ENCODE measurements at regions not wholly inside any gene's neighbourhood (a gene's known extent, or its start where the extent isn't known, plus 50 kb on each side); places are given as distances from the start of the nearest gene placed in this dataset.

DNA sequence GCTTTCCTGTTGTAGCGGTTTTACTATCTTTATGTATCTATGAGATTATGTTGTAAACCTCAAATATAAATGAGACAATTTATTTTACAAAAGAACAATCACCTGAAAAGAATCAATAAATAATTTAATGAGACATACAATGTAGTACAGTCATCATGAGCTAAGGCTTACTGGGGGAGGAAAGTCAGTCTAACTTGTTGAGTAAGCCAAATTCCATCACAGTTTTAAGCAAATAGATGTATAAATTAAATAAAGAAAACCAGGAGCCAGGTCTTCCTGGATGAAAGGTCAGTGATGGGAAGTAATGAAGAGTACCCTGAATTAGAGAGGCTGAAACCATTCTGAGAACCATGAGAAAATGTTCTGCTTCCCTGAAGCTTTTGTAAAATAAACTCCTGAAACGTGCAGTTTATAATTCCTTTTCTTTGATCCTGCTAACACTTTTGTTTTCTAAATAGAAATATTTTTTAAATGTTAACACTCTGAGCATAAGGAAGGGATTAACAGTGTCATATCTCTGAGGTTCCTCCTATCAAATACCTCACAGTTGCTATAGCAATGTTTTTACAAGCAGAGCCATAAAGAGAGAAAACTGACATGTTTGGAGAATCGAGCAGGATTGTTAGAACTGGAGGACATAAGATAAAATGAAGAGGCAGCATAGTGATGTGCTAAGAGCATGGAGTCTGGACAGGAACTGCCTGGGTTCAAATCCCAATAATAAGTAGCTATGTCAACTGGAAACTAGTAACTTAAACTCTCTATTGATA, 444.9 kb upstream of the FOXG1 start:
- TF ChIP-seq, protein P1, sequence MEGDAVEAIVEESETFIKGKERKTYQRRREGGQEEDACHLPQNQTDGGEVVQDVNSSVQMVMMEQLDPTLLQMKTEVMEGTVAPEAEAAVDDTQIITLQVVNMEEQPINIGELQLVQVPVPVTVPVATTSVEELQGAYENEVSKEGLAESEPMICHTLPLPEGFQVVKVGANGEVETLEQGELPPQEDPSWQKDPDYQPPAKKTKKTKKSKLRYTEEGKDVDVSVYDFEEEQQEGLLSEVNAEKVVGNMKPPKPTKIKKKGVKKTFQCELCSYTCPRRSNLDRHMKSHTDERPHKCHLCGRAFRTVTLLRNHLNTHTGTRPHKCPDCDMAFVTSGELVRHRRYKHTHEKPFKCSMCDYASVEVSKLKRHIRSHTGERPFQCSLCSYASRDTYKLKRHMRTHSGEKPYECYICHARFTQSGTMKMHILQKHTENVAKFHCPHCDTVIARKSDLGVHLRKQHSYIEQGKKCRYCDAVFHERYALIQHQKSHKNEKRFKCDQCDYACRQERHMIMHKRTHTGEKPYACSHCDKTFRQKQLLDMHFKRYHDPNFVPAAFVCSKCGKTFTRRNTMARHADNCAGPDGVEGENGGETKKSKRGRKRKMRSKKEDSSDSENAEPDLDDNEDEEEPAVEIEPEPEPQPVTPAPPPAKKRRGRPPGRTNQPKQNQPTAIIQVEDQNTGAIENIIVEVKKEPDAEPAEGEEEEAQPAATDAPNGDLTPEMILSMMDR (IDR thresholded peaks at IDR 0.05; ENCODE audit: insufficient read depth in 1 of 2, low read depth in 1 of 2, low read length in 1 of 2, severe bottlenecking in 1 of 2, unreplicated experiment in 1 of 2): no peak
- H3K9me3 Mint-ChIP-seq (ENCODE audit: unreplicated experiment): no peaks in the 10 kb centered on the region
- intact Hi-C loops (cut with micrococcal nuclease; ENCODE audit: unreplicated experiment): no loop called here
- no peaks in the 10 kb centered on the region for H3K36me3 Mint-ChIP-seq (ENCODE audit: insufficient read depth, unreplicated experiment)
- no peaks in the 10 kb centered on the region for H3K9me3 ChIP-seq
- H3K27me3 Mint-ChIP-seq (ENCODE audit: insufficient read depth, unreplicated experiment): no peaks in the 10 kb centered on the region
- peaks cover 9% of the 10 kb centered on the region for H3K4me1 ChIP-seq
- H3K4me3 ChIP-seq (ENCODE audit: low read depth, low read length): no peak overlapping the region
- H3K36me3 ChIP-seq (ENCODE audit: control insufficient read depth, insufficient read depth, low read length): no peaks in the 10 kb centered on the region
- no peaks in the 10 kb centered on the region for H3K27me3 ChIP-seq (replicated peaks; ENCODE audit: control insufficient read depth, insufficient read depth, low read length)
- DNase-seq: peak in 1 of 2 experiments; percentile 10
- ChIA-PET CTCF (no interaction called here), POLR2A (no interaction called here)
- no peak overlapping the region for H3K27ac Mint-ChIP-seq (ENCODE audit: unreplicated experiment)
- H3K4me1 Mint-ChIP-seq (ENCODE audit: low read depth, unreplicated experiment): no peaks in the 10 kb centered on the region
- BruUV-seq (replicated peaks): no TSS peak
- H3K4me3 Mint-ChIP-seq (ENCODE audit: unreplicated experiment): no peak overlapping the region

DNA sequence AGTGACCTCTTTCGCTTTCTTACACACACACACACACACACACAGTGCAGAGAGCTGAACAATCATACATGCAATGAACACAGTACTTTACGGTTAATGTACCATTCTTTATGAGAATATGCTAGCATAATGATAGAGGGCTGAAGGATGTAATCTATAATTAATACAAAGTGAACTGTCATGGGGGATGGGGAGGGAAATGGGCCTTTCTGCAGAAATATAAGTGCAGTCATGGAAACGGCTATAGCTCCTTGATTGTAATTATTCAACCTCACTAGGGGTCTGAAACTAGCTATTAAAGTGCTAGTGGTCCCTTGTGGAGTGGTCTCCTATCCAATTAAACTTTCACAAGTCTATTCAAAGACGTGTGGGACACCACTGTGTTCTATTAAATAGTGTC, 443.2 kb upstream of the FOXG1 start:
- Mint-ChIP-seq H3K4me1 (ENCODE audit: low read depth, unreplicated experiment) (no peaks in the 10 kb centered on the region), H3K27me3 (ENCODE audit: insufficient read depth, unreplicated experiment) (no peaks in the 10 kb centered on the region), H3K9me3 (ENCODE audit: unreplicated experiment) (no peaks in the 10 kb centered on the region), H3K4me3 (ENCODE audit: unreplicated experiment) (no peak overlapping the region), H3K36me3 (ENCODE audit: insufficient read depth, unreplicated experiment) (no peaks in the 10 kb centered on the region), H3K27ac (ENCODE audit: unreplicated experiment) (no peak overlapping the region)
- intact Hi-C loops (cut with micrococcal nuclease; ENCODE audit: unreplicated experiment): no loop called here
- Histone ChIP-seq H3K4me1 (peaks cover 9% of the 10 kb centered on the region), H3K4me3 (ENCODE audit: low read depth, low read length) (no peak overlapping the region), H3K27me3 (replicated peaks; ENCODE audit: control insufficient read depth, insufficient read depth, low read length) (no peaks in the 10 kb centered on the region), H3K9me3 (no peaks in the 10 kb centered on the region), H3K36me3 (ENCODE audit: control insufficient read depth, insufficient read depth, low read length) (no peaks in the 10 kb centered on the region)
- POLR2A ChIA-PET: no interaction called here
- TF ChIP-seq, protein P1 (IDR thresholded peaks at IDR 0.05; ENCODE audit: insufficient read depth in 1 of 2, low read depth in 1 of 2, low read length in 1 of 2, severe bottlenecking in 1 of 2, unreplicated experiment in 1 of 2): no peak
- no TSS peak for BruUV-seq (replicated peaks)
- CTCF ChIA-PET: no interaction called here
- no peak for DNase-seq

DNA sequence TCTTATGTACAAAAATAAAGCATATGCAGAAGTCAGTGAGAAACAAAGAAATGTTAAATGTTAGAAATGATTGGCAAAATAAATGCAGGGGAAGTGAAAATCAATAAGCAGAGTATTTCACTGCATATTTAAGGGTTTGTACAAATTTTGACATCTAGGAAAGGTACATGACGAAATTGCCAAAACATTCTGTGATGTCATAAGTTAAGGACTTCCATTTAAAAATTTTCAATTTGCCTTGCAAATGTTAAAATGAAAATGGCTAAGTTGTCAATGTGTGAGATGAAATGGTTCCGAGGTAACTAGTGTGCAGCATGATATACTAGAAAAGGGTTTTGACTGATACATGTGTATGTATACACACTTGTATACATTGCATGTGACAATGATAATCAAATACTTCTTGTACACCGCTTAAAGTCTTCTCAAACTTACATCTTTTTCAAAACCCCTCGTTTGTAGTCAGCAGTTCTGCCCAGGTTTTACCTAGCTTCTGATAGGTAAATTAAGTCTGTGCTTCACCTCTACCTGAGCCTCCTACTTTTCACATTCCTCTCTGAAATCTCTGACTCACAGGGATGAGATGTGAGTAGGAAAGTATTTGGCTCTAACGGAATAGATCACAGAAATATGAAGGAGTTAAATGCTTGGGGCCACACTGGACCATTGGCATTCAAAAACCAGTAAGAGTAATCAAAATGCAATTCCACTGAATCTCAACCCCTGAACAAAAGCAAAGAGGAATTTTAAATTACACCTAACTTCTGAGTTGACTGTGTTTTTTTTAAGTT, 442.4 kb upstream of the FOXG1 start:
- peaks cover 9% of the 10 kb centered on the region for H3K4me1 ChIP-seq
- H3K4me1 Mint-ChIP-seq (ENCODE audit: low read depth, unreplicated experiment): no peaks in the 10 kb centered on the region
- no peaks in the 10 kb centered on the region for H3K27me3 Mint-ChIP-seq (ENCODE audit: insufficient read depth, unreplicated experiment)
- ChIA-PET CTCF (no interaction called here), POLR2A (no interaction called here)
- H3K27me3 ChIP-seq (replicated peaks; ENCODE audit: control insufficient read depth, insufficient read depth, low read length): no peaks in the 10 kb centered on the region
- no peak overlapping the region for H3K27ac Mint-ChIP-seq (ENCODE audit: unreplicated experiment)
- no peaks in the 10 kb centered on the region for H3K9me3 ChIP-seq
- H3K4me3 Mint-ChIP-seq (ENCODE audit: unreplicated experiment): no peak overlapping the region
- no peaks in the 10 kb centered on the region for H3K9me3 Mint-ChIP-seq (ENCODE audit: unreplicated experiment)
- H3K36me3 ChIP-seq (ENCODE audit: control insufficient read depth, insufficient read depth, low read length): no peaks in the 10 kb centered on the region
- H3K4me3 ChIP-seq (ENCODE audit: low read depth, low read length): no peak overlapping the region
- intact Hi-C loops (cut with micrococcal nuclease; ENCODE audit: unreplicated experiment): no loop called here
- no TSS peak for BruUV-seq (replicated peaks)
- no peaks in the 10 kb centered on the region for H3K36me3 Mint-ChIP-seq (ENCODE audit: insufficient read depth, unreplicated experiment)
- DNase-seq: no peak
- TF ChIP-seq, protein P1 (IDR thresholded peaks at IDR 0.05; ENCODE audit: insufficient read depth in 1 of 2, low read depth in 1 of 2, low read length in 1 of 2, severe bottlenecking in 1 of 2, unreplicated experiment in 1 of 2): no peak

All from Caco-2 (cell line).